ENCODE measurements at regions not wholly inside any gene's neighbourhood (a gene's known extent, or its start where the extent isn't known, plus 50 kb on each side); places are given as distances from the start of the nearest gene placed in this dataset.

DNA sequence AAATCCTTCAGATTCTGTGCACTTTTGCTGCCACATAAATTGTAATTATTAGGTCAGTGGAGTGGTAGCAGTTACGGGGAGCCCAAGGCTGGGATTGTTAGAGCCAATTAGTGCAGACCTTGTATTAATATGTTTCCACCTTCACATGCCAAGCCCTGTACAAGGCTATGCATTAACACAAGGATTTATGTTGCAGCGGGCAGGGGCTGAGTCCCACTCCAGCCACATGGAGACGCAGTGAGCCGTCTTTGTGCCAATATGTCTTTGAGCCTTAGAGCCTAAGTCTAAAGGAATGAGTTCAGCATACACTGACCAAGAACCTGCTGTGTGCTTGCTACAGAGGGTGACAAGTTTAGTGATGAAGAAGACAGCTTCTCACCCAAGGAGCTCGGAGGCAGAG is 238.2 kb downstream of the TSN start:
- no peak for TF ChIP-seq YY1 (IDR thresholded peaks at IDR 0.05; ENCODE audit: borderline replicate concordance in 1 of 3, control insufficient read depth in 1 of 3, extremely low read depth in 1 of 3, insufficient read depth in 3 of 3, insufficient read length in 1 of 3, insufficient replicate concordance in 2 of 3, low read depth in 1 of 3, low read length in 2 of 3)
- no peak for TF ChIP-seq CEBPB (tag; IDR thresholded peaks at IDR 0.05)
- TF ChIP-seq POLR2A (conservative IDR thresholded peaks at IDR 0.05): no peak
- TF ChIP-seq, protein P1, sequence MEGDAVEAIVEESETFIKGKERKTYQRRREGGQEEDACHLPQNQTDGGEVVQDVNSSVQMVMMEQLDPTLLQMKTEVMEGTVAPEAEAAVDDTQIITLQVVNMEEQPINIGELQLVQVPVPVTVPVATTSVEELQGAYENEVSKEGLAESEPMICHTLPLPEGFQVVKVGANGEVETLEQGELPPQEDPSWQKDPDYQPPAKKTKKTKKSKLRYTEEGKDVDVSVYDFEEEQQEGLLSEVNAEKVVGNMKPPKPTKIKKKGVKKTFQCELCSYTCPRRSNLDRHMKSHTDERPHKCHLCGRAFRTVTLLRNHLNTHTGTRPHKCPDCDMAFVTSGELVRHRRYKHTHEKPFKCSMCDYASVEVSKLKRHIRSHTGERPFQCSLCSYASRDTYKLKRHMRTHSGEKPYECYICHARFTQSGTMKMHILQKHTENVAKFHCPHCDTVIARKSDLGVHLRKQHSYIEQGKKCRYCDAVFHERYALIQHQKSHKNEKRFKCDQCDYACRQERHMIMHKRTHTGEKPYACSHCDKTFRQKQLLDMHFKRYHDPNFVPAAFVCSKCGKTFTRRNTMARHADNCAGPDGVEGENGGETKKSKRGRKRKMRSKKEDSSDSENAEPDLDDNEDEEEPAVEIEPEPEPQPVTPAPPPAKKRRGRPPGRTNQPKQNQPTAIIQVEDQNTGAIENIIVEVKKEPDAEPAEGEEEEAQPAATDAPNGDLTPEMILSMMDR (IDR thresholded peaks at IDR 0.05 in 2 of 3, conservative IDR thresholded peaks at IDR 0.05 in 1 of 3; ENCODE audit: insufficient read depth in 2 of 3, low read depth in 1 of 3, low read length in 3 of 3): peak in 2 of 3 experiments; percentile 44; a peak in 4 of 6 replicates
- no peak for TF ChIP-seq ZEB2 (IDR thresholded peaks at IDR 0.05)
- TF ChIP-seq HNRNPK (IDR thresholded peaks at IDR 0.05; ENCODE audit: low read depth, low read length, poor library complexity, severe bottlenecking): no peak
